ENCODE measurements at regions not wholly inside any gene's neighbourhood (a gene's known extent, or its start where the extent isn't known, plus 50 kb on each side); places are given as distances from the start of the nearest gene placed in this dataset.

DNA sequence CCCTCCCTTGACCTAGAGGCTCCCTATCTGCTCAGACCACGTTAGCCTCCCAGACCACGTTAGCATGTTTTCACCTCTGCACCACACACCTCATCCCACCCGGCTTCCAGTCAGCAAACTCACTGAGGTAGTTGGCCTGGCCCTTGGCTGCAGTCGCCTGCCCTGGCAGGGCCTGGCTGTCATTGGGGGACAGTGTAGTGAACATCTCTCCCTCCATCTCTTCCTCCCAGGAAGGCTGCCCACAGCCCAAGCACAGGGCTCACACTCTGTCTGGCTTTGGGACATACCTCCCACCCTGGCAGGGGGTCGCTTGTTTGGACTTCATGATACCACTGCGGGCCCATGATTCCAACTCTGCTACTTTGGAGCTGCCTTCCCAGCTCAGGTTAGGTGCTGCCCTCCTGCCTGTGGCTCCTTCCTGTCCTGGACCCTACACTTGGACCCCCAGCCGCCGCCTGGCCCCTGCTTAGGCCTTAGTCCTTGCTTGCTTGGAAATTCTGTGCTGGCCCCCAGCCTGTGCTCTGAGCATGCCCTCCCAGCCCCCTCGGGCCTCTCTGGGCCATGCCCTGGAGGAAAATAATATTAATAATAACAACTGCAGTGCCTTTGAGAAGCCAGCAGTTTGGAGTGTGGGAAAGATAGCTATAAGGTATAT lies 167.7 kb downstream of the COPRS start:
- intact Hi-C loops (cut with micrococcal nuclease): loop anchor here (10.0 kb wide), 1 partner anchor 63 kb away; no protein-coding TSS in a partner anchor
- Histone ChIP-seq H3K4me3 (no peak overlapping the region), H3K27me3 (ENCODE audit: low read depth) (no peaks in the 10 kb centered on the region), H3K4me1 (peaks cover 53% of the 10 kb centered on the region), H3K27ac (replicated peaks) (peak overlapping the region; percentile 91), H3K9me3 (replicated peaks) (no peaks in the 10 kb centered on the region), H3K36me3 (no peaks in the 10 kb centered on the region)
- no peak for TF ChIP-seq CTCF (IDR thresholded peaks at IDR 0.05; ENCODE audit: borderline replicate concordance)
- no peak for DNase-seq

- Histone ChIP-seq H3K4me1 (peaks cover 43% of the 10 kb centered on the region), H3K9me3 (replicated peaks) (no peaks in the 10 kb centered on the region), H3K27ac (replicated peaks) (no peak overlapping the region), H3K27me3 (ENCODE audit: low read depth) (no peaks in the 10 kb centered on the region), H3K4me3 (no peak overlapping the region), H3K36me3 (no peaks in the 10 kb centered on the region)
- intact Hi-C loops (cut with micrococcal nuclease): loop anchor here (10.0 kb wide), 1 partner anchor 65 kb away; no protein-coding TSS in a partner anchor
- TF ChIP-seq CTCF (IDR thresholded peaks at IDR 0.05; ENCODE audit: borderline replicate concordance): no peak
- DNase-seq: no peak
Measured at GRCh38 chr17:31690151-31690551, 168.9 kb downstream of the COPRS start.

GRCh38 chr17:31688701-31689100 lies 170.3 kb downstream of the COPRS start:
- Histone ChIP-seq H3K36me3 (no peaks in the 10 kb centered on the region), H3K27ac (replicated peaks) (no peak overlapping the region), H3K27me3 (ENCODE audit: low read depth) (no peaks in the 10 kb centered on the region), H3K4me1 (peaks cover 32% of the 10 kb centered on the region), H3K9me3 (replicated peaks) (no peaks in the 10 kb centered on the region), H3K4me3 (no peak overlapping the region)
- intact Hi-C loops (cut with micrococcal nuclease): no loop called here
- TF ChIP-seq CTCF (IDR thresholded peaks at IDR 0.05; ENCODE audit: borderline replicate concordance): no peak
- DNase-seq: no peak

- intact Hi-C loops (cut with micrococcal nuclease): no loop called here
- TF ChIP-seq CTCF (IDR thresholded peaks at IDR 0.05; ENCODE audit: borderline replicate concordance): no peak
- Histone ChIP-seq H3K9me3 (replicated peaks) (no peaks in the 10 kb centered on the region), H3K27ac (replicated peaks) (no peak overlapping the region), H3K4me3 (no peak overlapping the region), H3K36me3 (no peaks in the 10 kb centered on the region), H3K4me1 (peaks cover 22% of the 10 kb centered on the region), H3K27me3 (ENCODE audit: low read depth) (no peaks in the 10 kb centered on the region)
- DNase-seq: no peak
Measured at GRCh38 chr17:31687505-31688126, 171.4 kb downstream of the COPRS start.

GRCh38 chr17:31686495-31686894 lies 172.5 kb downstream of the COPRS start:
- intact Hi-C loops (cut with micrococcal nuclease): no loop called here
- Histone ChIP-seq H3K36me3 (no peaks in the 10 kb centered on the region), H3K9me3 (replicated peaks) (no peaks in the 10 kb centered on the region), H3K27ac (replicated peaks) (no peak overlapping the region), H3K27me3 (ENCODE audit: low read depth) (no peaks in the 10 kb centered on the region), H3K4me3 (no peak overlapping the region), H3K4me1 (peaks cover 10% of the 10 kb centered on the region)
- DNase-seq: no peak
- TF ChIP-seq CTCF (IDR thresholded peaks at IDR 0.05; ENCODE audit: borderline replicate concordance): no peak
